H9 (cell line): ENCODE measurements at regions not wholly inside any gene's neighbourhood (a gene's known extent, or its start where the extent isn't known, plus 50 kb on each side); places are given as distances from the start of the nearest gene placed in this dataset.

Experiments
- DNase-seq: peaks from one replicate; pipeline ENCODE4 v3.0.0-alpha.2; 2017
- H2AFZ ChIP-seq: one replicate; pipeline ENCODE4 v1.6.1; 2013; ENCODE audit warnings: mild to moderate bottlenecking, low read length, control low read depth, moderate library complexity
- H2AK5ac ChIP-seq: 2 replicates; pipeline ENCODE4 v1.6.1; 2013; ENCODE audit warnings: low read length, control low read depth, mixed read lengths; ENCODE audit not compliant: insufficient read length
- H2BK120ac ChIP-seq: one replicate; pipeline ENCODE4 v1.6.1; 2013; ENCODE audit warnings: low read depth, mild to moderate bottlenecking, low read length, control low read depth, inconsistent platforms; ENCODE audit not compliant: poor library complexity, severe bottlenecking
- H2BK12ac ChIP-seq: 2 replicates; pipeline ENCODE4 v1.6.1; 2013; ENCODE audit warnings: low read length, control low read depth, mixed read lengths, low read depth; ENCODE audit not compliant: insufficient read length
- H2BK15ac ChIP-seq: 2 replicates; pipeline ENCODE4 v1.6.1; 2013; ENCODE audit warnings: low read depth, low read length, control low read depth
- H2BK20ac ChIP-seq: one replicate; pipeline ENCODE4 v1.6.1; 2013; ENCODE audit warnings: low read depth, mild to moderate bottlenecking, low read length, control low read depth, inconsistent platforms; ENCODE audit not compliant: poor library complexity, severe bottlenecking
- H2BK5ac ChIP-seq: 2 replicates; pipeline ENCODE4 v1.6.1; 2013; ENCODE audit warnings: low read length, control low read depth, mixed read lengths; ENCODE audit not compliant: insufficient read length
- H3K14ac ChIP-seq: 2 replicates; pipeline ENCODE4 v1.6.1; 2013; ENCODE audit warnings: low read length, control low read depth; ENCODE audit not compliant: insufficient read depth
- H3K18ac ChIP-seq: 2 replicates; pipeline ENCODE4 v1.6.1; 2013; ENCODE audit warnings: low read depth, mild to moderate bottlenecking, mixed read lengths, low read length, control low read depth; ENCODE audit not compliant: insufficient read length
- H3K23ac ChIP-seq: 2 replicates; pipeline ENCODE4 v1.6.1; 2013; ENCODE audit warnings: low read length, control low read depth, mixed read lengths, low read depth; ENCODE audit not compliant: insufficient read length
- H3K23me2 ChIP-seq: 2 replicates; pipeline ENCODE4 v1.6.1; 2013; ENCODE audit warnings: low read depth, mild to moderate bottlenecking, mixed read lengths, low read length, control low read depth; ENCODE audit not compliant: insufficient read length, poor library complexity, severe bottlenecking
- H3K27ac ChIP-seq: 2 replicates; pipeline ENCODE4 v1.5.1; 2013; ENCODE audit warnings: low read length, control low read depth, mixed read lengths, low read depth; ENCODE audit not compliant: insufficient read length
- H3K27me3 ChIP-seq: 2 replicates; pipeline ENCODE4 v1.6.1; 2013; ENCODE audit warnings: low read length, control low read depth, inconsistent platforms; ENCODE audit not compliant: insufficient read depth
- H3K4ac ChIP-seq: 2 replicates; pipeline ENCODE4 v1.6.1; 2013; ENCODE audit warnings: low read depth, mild to moderate bottlenecking, control low read depth, inconsistent platforms, low read length, moderate library complexity
- H3K4me1 ChIP-seq: 2 replicates; pipeline ENCODE4 v1.6.1; 2013; ENCODE audit warnings: low read length, control low read depth, inconsistent platforms; ENCODE audit not compliant: insufficient read depth
- H3K4me2 ChIP-seq: 2 replicates; pipeline ENCODE4 v1.6.1; 2013; ENCODE audit warnings: low read length, control low read depth, mixed read lengths; ENCODE audit not compliant: insufficient read length, insufficient read depth
- H3K56ac ChIP-seq: 2 replicates; pipeline ENCODE4 v1.6.1; 2013; ENCODE audit warnings: low read depth, mild to moderate bottlenecking, mixed read lengths, low read length, control low read depth; ENCODE audit not compliant: insufficient read length
- H3K79me1 ChIP-seq: 2 replicates; pipeline ENCODE4 v1.6.1; 2013; ENCODE audit warnings: low read depth, mild to moderate bottlenecking, moderate library complexity, low read length, control low read depth, inconsistent platforms; ENCODE audit not compliant: insufficient read depth, poor library complexity, severe bottlenecking
- H3K79me2 ChIP-seq: 2 replicates; pipeline ENCODE4 v1.6.1; 2013; ENCODE audit warnings: low read length, control low read depth, inconsistent platforms; ENCODE audit not compliant: insufficient read depth
- H3K9ac ChIP-seq: 2 replicates; pipeline ENCODE4 v1.6.1; 2013; ENCODE audit warnings: low read length, control low read depth, mixed read lengths; ENCODE audit not compliant: insufficient read length; ENCODE audit errors: extremely low read depth
- H3K9me3 ChIP-seq: one replicate; pipeline ENCODE4 v1.6.1; 2013; ENCODE audit warnings: low read depth, low read length, inconsistent platforms; ENCODE audit not compliant: control insufficient read depth
- H3T11ph ChIP-seq: one replicate; pipeline ENCODE4 v1.6.1; 2013; ENCODE audit warnings: mild to moderate bottlenecking, low read length, control low read depth, inconsistent platforms
- H4K20me1 ChIP-seq: one replicate; pipeline ENCODE4 v1.6.1; 2013; ENCODE audit not compliant: control insufficient read depth, insufficient read length, insufficient read depth
- H4K5ac ChIP-seq: 2 replicates; pipeline ENCODE4 v1.6.1; 2013; ENCODE audit warnings: low read depth, mild to moderate bottlenecking, mixed read lengths, low read length, control low read depth; ENCODE audit not compliant: insufficient read length
- H4K8ac ChIP-seq: replicated peaks from 2 replicates; pipeline ENCODE4 v1.6.1; 2013; ENCODE audit warnings: low read length, control low read depth, mixed read lengths, low read depth; ENCODE audit not compliant: insufficient read length
- H4K91ac ChIP-seq: 2 replicates; pipeline ENCODE4 v1.6.1; 2013; ENCODE audit warnings: low read depth, mild to moderate bottlenecking, moderate library complexity, mixed read lengths, low read length, control low read depth; ENCODE audit not compliant: insufficient read length
- H3K27ac Mint-ChIP-seq, 3 experiments: 2 replicates in 2 of 3; 3 replicates in 1 of 3; pipeline ENCODE4 v1.8.0; 2020 to 2021; ENCODE audit warnings: mixed read lengths in 3 of 3, mild to moderate bottlenecking in 1 of 3, moderate library complexity in 1 of 3
- H3K27me3 Mint-ChIP-seq: 2 replicates; pipeline ENCODE4 v1.8.0; 2021; ENCODE audit warnings: low read depth, mild to moderate bottlenecking, moderate library complexity, mixed read lengths
- H3K36me3 Mint-ChIP-seq, 3 experiments: 2 replicates in 2 of 3; 3 replicates in 1 of 3; pipeline ENCODE4 v1.8.0; 2020 to 2021; ENCODE audit warnings: low read depth in 3 of 3, mixed read lengths in 3 of 3; ENCODE audit not compliant: insufficient read depth in 1 of 3
- H3K4me1 Mint-ChIP-seq, 2 experiments: 2 replicates each; pipeline ENCODE4 v1.8.0; 2020; ENCODE audit warnings: mixed read lengths in 2 of 2
- H3K4me3 Mint-ChIP-seq, 2 experiments: 2 replicates in 1 of 2; 3 replicates in 1 of 2; pipeline ENCODE4 v1.8.0; 2020 to 2021; ENCODE audit warnings: mild to moderate bottlenecking in 2 of 2, mixed read lengths in 2 of 2, moderate library complexity in 1 of 2
- H3K9me3 Mint-ChIP-seq, 2 experiments: 2 replicates in 1 of 2; 3 replicates in 1 of 2; pipeline ENCODE4 v1.8.0; 2020; ENCODE audit warnings: mild to moderate bottlenecking in 2 of 2, mixed read lengths in 2 of 2, moderate library complexity in 1 of 2
- WGBS: extraction: QIAGEN DNeasy Blood & Tissue Kit; methylation state at CpG from one replicate; pipeline ENCODE4 v1.1.7; 2013; ENCODE audit warnings: missing lambda C conversion rate, low lambda C conversion rate, mixed read lengths; ENCODE audit not compliant: insufficient read length; ENCODE audit errors: extremely low coverage; 5-methylcytosine and 5-hydroxymethylcytosine counted together
- TF ChIP-seq, protein P1 (sequence below): fragments of 200-600 bp; sonication (generic); conservative IDR thresholded peaks from 3 replicates; pipeline ENCODE4 v1.8.0; 2021; ENCODE audit warnings: antibody characterized with exemption, mild to moderate bottlenecking

DNA sequence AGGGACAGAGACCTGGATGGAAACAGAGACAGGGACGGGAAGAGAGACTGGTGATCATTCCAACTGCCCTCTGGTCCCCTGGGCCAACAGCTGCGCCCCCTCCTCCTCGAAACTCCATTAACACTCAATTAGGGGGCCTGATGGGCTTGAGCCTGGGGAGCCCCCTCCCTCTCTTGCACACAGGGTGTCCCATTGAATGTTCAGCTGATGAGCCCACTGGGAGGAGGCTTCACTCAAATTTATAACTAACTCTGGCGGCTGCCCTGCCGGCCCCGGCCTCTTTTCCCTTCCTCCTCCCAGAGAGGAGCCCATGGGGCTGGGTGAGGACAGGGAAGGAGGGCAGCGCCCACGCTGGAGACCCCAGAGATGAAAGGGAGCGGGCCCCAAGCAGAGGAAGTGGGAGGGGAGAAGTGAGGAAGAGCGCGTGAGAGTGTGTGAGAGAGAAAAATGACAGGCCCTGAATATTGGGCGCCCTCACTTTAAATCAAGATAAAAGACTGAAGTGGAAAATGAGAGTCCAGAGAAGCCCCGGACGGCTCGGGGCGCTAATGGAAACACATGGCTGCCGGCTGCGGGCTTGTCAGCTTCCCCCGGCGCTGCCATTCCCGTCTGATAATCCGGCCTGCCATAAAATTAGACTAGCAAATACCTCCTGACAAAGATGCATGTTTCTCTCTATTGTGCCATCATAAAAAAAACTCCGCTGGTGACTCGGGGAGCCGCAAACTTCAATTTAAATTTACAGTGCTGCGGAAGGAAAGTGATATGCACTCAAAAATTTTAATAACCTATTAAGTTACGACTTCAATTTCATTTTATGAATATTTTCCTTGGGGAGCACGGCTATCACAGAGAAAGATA, 58.0 kb upstream of the PAX2 start:
- Histone ChIP-seq H3K27ac (no peak overlapping the region), H2BK5ac (no peak overlapping the region), H3K4ac (no peak overlapping the region), H3K23me2 (peaks cover 4% of the 10 kb centered on the region), H3K4me1 (peaks cover 3% of the 10 kb centered on the region; the same call in 1 of the 2 replicates), H3K9ac (no peak overlapping the region), H3K23ac (no peak overlapping the region), H2AFZ (no peak overlapping the region), H4K5ac (no peak overlapping the region), H3K27me3 (peaks cover 13% of the 10 kb centered on the region; the same call in 1 of the 2 replicates), H2AK5ac (no peak overlapping the region), H3K79me1 (no peaks in the 10 kb centered on the region), H2BK12ac (no peak overlapping the region), H2BK120ac (no peak overlapping the region), H4K20me1 (no peaks in the 10 kb centered on the region), H3K14ac (no peak overlapping the region), H4K8ac (no peak overlapping the region), H3T11ph (no peak overlapping the region), H3K9me3 (no peaks in the 10 kb centered on the region), H3K79me2 (no peaks in the 10 kb centered on the region), H2BK20ac (no peak overlapping the region), H3K18ac (no peak overlapping the region), H3K4me2 (no peak overlapping the region), H4K91ac (no peak overlapping the region), H2BK15ac (no peak overlapping the region), H3K56ac (no peak overlapping the region)
- Mint-ChIP-seq H3K4me3 (no peak overlapping the region), H3K27ac (no peak overlapping the region), H3K9me3 (no peaks in the 10 kb centered on the region; a peak in 1 of 5 replicates), H3K4me1 (peaks cover 14 to 31% of the 10 kb centered on the region in 2 experiments), H3K36me3 (no peaks in the 10 kb centered on the region), H3K27me3 (peaks cover 99% of the 10 kb centered on the region)
- no CpG with 5 or more reads among the region's 28 CpGs for WGBS
- no peak for DNase-seq
- TF ChIP-seq, protein P1, sequence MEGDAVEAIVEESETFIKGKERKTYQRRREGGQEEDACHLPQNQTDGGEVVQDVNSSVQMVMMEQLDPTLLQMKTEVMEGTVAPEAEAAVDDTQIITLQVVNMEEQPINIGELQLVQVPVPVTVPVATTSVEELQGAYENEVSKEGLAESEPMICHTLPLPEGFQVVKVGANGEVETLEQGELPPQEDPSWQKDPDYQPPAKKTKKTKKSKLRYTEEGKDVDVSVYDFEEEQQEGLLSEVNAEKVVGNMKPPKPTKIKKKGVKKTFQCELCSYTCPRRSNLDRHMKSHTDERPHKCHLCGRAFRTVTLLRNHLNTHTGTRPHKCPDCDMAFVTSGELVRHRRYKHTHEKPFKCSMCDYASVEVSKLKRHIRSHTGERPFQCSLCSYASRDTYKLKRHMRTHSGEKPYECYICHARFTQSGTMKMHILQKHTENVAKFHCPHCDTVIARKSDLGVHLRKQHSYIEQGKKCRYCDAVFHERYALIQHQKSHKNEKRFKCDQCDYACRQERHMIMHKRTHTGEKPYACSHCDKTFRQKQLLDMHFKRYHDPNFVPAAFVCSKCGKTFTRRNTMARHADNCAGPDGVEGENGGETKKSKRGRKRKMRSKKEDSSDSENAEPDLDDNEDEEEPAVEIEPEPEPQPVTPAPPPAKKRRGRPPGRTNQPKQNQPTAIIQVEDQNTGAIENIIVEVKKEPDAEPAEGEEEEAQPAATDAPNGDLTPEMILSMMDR, result no peak
